PC-3 (cell line): ENCODE measurements at regions not wholly inside any gene's neighbourhood (a gene's known extent, or its start where the extent isn't known, plus 50 kb on each side); places are given as distances from the start of the nearest gene placed in this dataset.

Experiments
- ATAC-seq: fragments of 200-7000 bp; cut with Tn5 transposase; 2 replicates; pipeline ENCODE4 v1.9.1; 2020; ENCODE audit warnings: mild to moderate bottlenecking, moderate library complexity
- BruUV-seq: library from RNA; stranded (reverse); fragments of 400-500 nt; replicated peaks from 2 replicates; lab custom pipeline; 2021; lab: Mats Ljungman, UMichigan
- CTCF ChIA-PET: fragments of 300-600 bp; sonication (Branson Sonifier 250); formaldehyde crosslinking; loops from one replicate; lab custom pipeline; 2022; ENCODE audit warnings: antibody characterized with exemption; lab: Charles Lee
- POLR2A ChIA-PET: fragments of 300-600 bp; sonication (Branson Sonifier 250); formaldehyde crosslinking; loops from one replicate; lab custom pipeline; 2022; ENCODE audit warnings: antibody characterized with exemption; ENCODE audit not compliant: unreplicated experiment; lab: Charles Lee
- DNase-seq: peaks from one replicate; pipeline ENCODE4 v3.0.0-alpha.2; 2015
- H2AFZ ChIP-seq: fragments of 300-600 bp; sonication (generic); 2 replicates; pipeline ENCODE4 v1.6.0; 2016; ENCODE audit warnings: antibody characterized with exemption, low read length
- H3F3A ChIP-seq: fragments of 300-600 bp; sonication (generic); one replicate; pipeline ENCODE4 v1.6.0; 2017; ENCODE audit warnings: antibody characterized with exemption, low read length, control low read depth, mild to moderate bottlenecking; ENCODE audit not compliant: unreplicated experiment
- H3K27ac ChIP-seq: fragments of 300-600 bp; sonication (generic); 2 replicates; pipeline ENCODE4 v1.5.1; 2016; ENCODE audit warnings: mild to moderate bottlenecking, low read length
- H3K27me3 ChIP-seq: fragments of 300-600 bp; sonication (generic); 2 replicates; pipeline ENCODE4 v1.6.1; 2016; ENCODE audit warnings: low read length, mixed read lengths
- H3K36me3 ChIP-seq: fragments of 300-600 bp; sonication (generic); 2 replicates; pipeline ENCODE4 v1.6.1; 2016; ENCODE audit warnings: low read depth, mixed run types, low read length, mixed read lengths
- H3K4me1 ChIP-seq: fragments of 300-600 bp; sonication (generic); 2 replicates; pipeline ENCODE4 v1.5.1; 2016; ENCODE audit warnings: low read length; ENCODE audit not compliant: insufficient read depth
- H3K4me2 ChIP-seq: fragments of 300-600 bp; sonication (generic); 2 replicates; pipeline ENCODE4 v1.6.0; 2016; ENCODE audit warnings: low read length
- H3K4me3 ChIP-seq: fragments of 300-600 bp; sonication (generic); 2 replicates; pipeline ENCODE4 v1.5.1; 2016; ENCODE audit warnings: mild to moderate bottlenecking, low read length, mixed read lengths
- H3K79me2 ChIP-seq: fragments of 300-600 bp; sonication (generic); 2 replicates; pipeline ENCODE4 v1.6.1; 2017; ENCODE audit warnings: low read length, mixed read lengths
- H3K9ac ChIP-seq: fragments of 300-600 bp; sonication (generic); 2 replicates; pipeline ENCODE4 v1.6.0; 2016; ENCODE audit warnings: mild to moderate bottlenecking, low read length
- H3K9me2 ChIP-seq: fragments of 300-600 bp; sonication (generic); replicated peaks from 2 replicates; pipeline ENCODE4 v1.6.1; 2016; ENCODE audit warnings: mixed run types, low read length, mixed read lengths
- H3K9me3 ChIP-seq: fragments of 300-600 bp; sonication (generic); 2 replicates; pipeline ENCODE4 v1.6.1; 2016; ENCODE audit warnings: low read length, mixed read lengths
- H4K20me1 ChIP-seq: fragments of 300-600 bp; sonication (generic); 2 replicates; pipeline ENCODE4 v1.6.1; 2016; ENCODE audit warnings: low read length, mixed read lengths
- EZH2 ChIP-seq: fragments of 300-600 bp; sonication (generic); IDR thresholded peaks from one replicate; pipeline ENCODE4 v1.6.1; 2017; ENCODE audit warnings: antibody characterized with exemption, mild to moderate bottlenecking, low read length; ENCODE audit not compliant: unreplicated experiment
- EZH2phosphoT487 ChIP-seq: fragments of 300-600 bp; sonication (generic); IDR thresholded peaks from 2 replicates; pipeline ENCODE4 v1.6.1; 2018; ENCODE audit warnings: mild to moderate bottlenecking, antibody characterized with exemption, low read length, borderline replicate concordance
- intact Hi-C: fragments of 100-400 bp; cut with micrococcal nuclease; formaldehyde crosslinking; loops from 2 replicates; pipeline ENCODE4 v1.9.0; 2023
- TF ChIP-seq, protein P1 (sequence below): fragments of 300-600 bp; sonication (generic); conservative IDR thresholded peaks from 2 replicates; pipeline ENCODE4 v1.5.1; 2017; ENCODE audit warnings: antibody characterized with exemption, low read depth, mild to moderate bottlenecking, low read length

DNA sequence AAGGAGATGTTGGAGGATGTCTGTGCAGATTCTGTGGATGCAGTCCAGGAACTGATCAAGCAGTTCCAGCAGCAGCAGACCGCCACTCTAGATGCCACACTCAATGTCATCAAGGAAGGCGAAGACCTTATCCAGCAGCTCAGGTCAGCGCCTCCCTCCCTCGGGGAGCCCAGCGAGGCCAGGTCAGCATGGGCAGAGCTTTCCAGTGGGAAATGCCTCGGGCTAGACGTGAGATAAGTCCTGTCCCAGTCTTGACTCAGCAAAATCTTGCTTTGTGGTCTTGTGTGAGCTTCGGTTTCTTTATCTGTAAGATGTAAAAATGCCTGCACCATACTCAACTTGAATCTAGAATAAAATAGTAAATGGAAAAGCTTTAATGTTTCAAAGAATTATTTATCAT, 335.1 kb upstream of the UMPS start:
- intact Hi-C loops: no loop called here
- POLR2A ChIA-PET: no interaction called here

DNA sequence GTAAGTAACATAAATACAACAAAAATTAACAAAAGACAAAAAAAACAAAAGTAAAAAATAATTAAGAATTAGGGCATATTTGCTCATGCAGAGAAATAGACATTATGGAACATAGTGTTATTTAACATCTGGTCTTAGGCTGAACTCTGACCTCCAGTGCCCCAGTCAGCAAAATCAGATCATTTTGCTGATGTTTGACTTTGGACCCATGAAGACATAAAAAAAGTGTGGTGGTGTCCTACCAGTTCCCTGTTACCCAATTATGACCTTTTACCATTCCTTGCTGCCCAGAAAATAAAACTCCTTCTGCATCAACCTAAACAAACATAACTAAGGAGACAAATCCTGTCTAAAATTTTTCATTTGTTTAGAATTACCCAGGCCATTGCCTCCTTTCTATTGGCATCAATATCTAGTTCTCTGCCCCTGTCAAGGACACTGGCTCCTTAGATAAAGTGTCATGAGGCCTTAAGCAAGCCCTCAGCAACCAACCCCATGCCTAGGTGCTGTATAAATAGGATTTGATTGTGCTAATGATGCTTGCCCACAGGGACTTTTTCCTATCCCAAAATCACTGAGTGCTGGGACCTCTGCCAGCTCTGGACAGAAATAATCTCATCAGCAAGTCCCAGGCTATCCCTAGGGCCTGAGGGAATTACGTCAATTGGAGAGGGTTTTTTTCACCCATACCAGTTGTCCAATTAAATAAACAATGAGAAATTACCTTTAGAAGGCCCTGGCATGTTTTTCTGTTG, 334.5 kb upstream of the UMPS start:
- no peak for DNase-seq
- H3K4me2 ChIP-seq: no peak overlapping the region

More for the DNA sequence above, 335.1 kb upstream of the UMPS start:
- Histone ChIP-seq H3K27ac (no peak overlapping the region), H3K27me3 (no peaks in the 10 kb centered on the region), H3K4me2 (no peak overlapping the region), H3K9ac (no peak overlapping the region), H3F3A (no peaks in the 10 kb centered on the region), H3K4me3 (no peak overlapping the region), H3K9me2 (no peaks in the 10 kb centered on the region), H3K4me1 (no peaks in the 10 kb centered on the region), H2AFZ (no peak overlapping the region), H3K36me3 (no peaks in the 10 kb centered on the region), H4K20me1 (no peaks in the 10 kb centered on the region), H3K79me2 (no peaks in the 10 kb centered on the region), H3K9me3 (no peaks in the 10 kb centered on the region)
- BruUV-seq: no TSS peak
- TF ChIP-seq EZH2phosphoT487: no peak
- TF ChIP-seq EZH2: no peak
- TF ChIP-seq, protein P1, sequence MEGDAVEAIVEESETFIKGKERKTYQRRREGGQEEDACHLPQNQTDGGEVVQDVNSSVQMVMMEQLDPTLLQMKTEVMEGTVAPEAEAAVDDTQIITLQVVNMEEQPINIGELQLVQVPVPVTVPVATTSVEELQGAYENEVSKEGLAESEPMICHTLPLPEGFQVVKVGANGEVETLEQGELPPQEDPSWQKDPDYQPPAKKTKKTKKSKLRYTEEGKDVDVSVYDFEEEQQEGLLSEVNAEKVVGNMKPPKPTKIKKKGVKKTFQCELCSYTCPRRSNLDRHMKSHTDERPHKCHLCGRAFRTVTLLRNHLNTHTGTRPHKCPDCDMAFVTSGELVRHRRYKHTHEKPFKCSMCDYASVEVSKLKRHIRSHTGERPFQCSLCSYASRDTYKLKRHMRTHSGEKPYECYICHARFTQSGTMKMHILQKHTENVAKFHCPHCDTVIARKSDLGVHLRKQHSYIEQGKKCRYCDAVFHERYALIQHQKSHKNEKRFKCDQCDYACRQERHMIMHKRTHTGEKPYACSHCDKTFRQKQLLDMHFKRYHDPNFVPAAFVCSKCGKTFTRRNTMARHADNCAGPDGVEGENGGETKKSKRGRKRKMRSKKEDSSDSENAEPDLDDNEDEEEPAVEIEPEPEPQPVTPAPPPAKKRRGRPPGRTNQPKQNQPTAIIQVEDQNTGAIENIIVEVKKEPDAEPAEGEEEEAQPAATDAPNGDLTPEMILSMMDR: no peak
- ATAC-seq (no peak), DNase-seq (no peak)
- CTCF ChIA-PET: no interaction called here

More for the DNA sequence above, 334.5 kb upstream of the UMPS start:
- Histone ChIP-seq H3K9me2 (no peaks in the 10 kb centered on the region), H3F3A (no peaks in the 10 kb centered on the region), H3K27me3 (no peaks in the 10 kb centered on the region), H3K4me1 (no peaks in the 10 kb centered on the region), H3K9ac (no peak overlapping the region), H3K9me3 (no peaks in the 10 kb centered on the region), H2AFZ (no peak overlapping the region), H3K79me2 (no peaks in the 10 kb centered on the region), H4K20me1 (no peaks in the 10 kb centered on the region), H3K4me3 (no peak overlapping the region), H3K36me3 (no peaks in the 10 kb centered on the region), H3K27ac (no peak overlapping the region)
- CTCF ChIA-PET: no interaction called here
- no peak for ATAC-seq
- intact Hi-C loops: no loop called here
- BruUV-seq: no TSS peak
- TF ChIP-seq, protein P1: no peak
- no peak for TF ChIP-seq EZH2phosphoT487
- no peak for TF ChIP-seq EZH2
- POLR2A ChIA-PET: no interaction called here
